ENCODE measurements at regions not wholly inside any gene's neighbourhood (a gene's known extent, or its start where the extent isn't known, plus 50 kb on each side); places are given as distances from the start of the nearest gene placed in this dataset.
"Not testable (repeated sequence)": the region's sequence is repeated elsewhere in the genome, so short reads cannot be mapped to it uniquely, and the experiment has no call there.

DNA sequence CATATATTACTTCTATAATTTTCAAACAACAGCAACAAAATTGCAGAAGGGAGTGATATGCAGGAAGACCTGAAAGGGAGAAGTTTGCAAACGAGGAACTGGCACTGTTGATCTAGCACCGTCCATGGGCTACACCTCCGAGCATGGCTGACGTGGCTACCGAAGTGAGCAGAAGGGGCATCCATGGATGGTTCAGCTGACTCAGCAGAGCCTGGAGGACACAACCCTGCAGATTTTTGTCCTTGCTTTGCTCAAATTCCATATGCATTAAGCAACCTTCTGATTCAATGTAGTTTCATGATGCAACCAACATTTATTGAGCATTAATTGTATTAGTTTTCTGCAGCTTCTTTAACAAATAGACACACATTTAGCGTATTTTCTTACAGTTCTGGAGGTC is 191.2 kb downstream of the C1orf94 start:
- DNase-seq, result no peak

- DNase-seq, result no peak
These were observed 193.2 kb downstream of the C1orf94 start for GRCh38 chr1:34369701-34370455.

GRCh38 chr1:34370748-34371147 is 194.0 kb downstream of the C1orf94 start:
- no peak for DNase-seq

GRCh38 chr1:34371179-34371578 is 194.5 kb downstream of the C1orf94 start:
- DNase-seq, result not testable (repeated sequence)

DNA sequence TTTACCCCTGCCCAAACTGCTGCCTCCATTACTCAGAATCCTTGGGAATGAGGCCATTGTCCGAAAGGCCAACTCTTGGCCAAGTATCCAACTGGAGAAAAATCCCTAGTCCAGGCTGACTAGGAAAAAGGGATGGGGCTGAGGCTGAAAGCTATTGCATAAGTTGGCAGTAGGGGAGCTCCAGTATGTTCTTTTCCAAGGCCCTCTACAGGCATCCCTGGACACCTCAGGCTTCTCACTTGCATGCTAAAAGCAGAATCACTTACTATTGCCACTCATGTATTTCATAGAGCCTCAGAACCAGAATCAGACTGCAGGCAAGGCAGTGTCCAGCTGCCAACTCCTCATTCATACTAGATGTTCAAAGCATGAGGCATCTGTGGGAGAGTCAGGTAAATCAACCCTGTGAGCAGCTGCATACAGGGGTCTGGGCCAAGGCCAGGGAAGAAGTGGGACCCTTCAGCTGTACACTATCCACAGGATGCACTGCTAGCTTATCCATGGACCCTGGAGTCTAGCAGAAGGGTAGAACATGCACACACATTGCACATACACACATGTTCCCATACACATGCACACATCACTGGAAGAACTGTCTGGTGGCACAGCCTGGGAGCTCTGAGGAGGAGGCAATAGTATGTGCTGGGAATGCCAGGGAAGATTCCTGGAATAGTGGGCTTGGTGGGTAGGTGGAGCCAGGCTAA is 195.3 kb downstream of the C1orf94 start:
- DNase-seq, result no peak

- DNase-seq, result no peak
These were observed 196.2 kb downstream of the C1orf94 start for GRCh38 chr1:34372891-34373290.

DNA sequence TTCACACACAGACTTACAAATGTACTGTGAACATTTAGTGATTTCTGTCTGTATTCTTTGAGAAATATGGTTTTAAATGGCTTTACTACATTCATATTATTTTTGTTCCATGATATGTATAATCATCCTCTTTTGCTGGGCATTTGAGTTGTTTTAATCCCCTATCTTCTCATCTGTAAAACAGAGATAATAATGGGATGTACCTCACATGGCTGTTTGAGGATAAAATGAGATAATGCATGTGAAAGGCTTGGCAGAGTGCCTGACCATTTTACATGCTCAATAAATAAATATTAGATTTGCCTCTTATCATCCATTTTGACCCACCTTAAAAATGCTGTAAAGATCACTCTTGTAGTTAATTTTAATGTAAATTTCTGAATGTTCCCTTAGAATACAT is 197.2 kb downstream of the C1orf94 start:
- no peak for DNase-seq

GRCh38 chr1:34376531-34376930 is 199.8 kb downstream of the C1orf94 start:
- no peak for DNase-seq

DNA sequence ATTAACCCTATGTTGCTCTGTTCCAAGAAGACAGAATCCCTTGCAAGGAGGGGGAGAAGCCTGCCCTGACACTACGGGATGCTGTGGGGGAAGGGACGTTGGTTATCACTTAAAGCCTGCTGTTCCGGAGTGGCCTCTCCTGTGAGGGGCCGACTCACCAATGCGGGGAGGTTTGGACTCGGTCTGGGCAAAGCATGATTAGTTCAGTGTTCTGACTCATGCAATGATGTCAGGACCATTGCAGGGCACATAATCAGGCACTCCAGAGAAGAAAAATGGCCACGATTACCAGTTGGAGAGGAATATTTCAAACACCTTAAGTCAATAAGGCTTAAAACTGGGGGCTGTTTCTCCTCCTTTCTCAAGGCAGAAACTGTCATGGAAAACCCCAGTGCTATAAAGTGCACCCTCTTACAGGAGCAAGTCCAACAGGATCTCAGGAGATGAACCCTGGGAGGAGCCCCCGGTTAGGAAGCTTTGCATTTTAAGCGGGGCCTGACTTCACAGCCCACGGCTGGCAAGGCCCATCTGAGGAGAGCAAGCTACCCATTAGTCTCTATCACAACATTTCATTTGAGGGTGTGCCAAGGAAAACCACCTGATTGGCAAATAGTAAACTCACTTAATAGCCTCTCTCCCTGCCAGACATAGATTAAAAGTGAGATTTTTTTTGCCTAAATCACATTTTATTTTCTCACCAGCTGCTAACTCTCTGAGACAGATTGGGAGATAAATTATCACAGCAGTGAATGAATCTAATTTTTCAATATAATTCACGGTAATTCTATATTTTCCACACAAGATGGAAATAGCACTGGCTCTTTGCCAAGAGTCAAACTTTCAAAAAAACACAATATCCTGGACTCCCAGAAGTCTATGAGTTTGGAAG is 202.5 kb downstream of the C1orf94 start:
- DNase-seq, result no peak

- DNase-seq, result no peak
These were observed 203.2 kb downstream of the C1orf94 start for GRCh38 chr1:34379911-34380310.

- DNase-seq, result no peak
These were observed 203.9 kb downstream of the C1orf94 start for GRCh38 chr1:34380526-34381124.

GRCh38 chr1:34389974-34390373 is 213.3 kb downstream of the C1orf94 start:
- DNase-seq, result no peak

DNA sequence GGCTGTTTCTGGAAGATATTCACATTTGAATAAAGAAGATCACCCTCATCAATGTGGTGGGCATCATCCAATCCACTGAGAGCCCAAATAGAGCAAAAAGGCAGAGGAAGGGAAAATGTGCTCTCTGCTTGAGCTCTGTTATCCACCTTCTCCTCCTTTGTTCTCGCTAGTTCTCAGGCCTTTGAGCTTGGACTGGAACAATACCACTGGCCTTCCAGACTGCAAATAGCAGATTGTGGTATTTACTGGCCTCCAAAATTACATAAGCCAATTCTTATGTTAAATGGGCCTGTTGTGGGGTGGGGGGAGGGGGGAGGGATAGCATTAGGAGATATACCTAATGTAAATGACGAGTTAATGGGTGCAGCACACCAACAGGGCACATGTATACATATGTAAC is 219.3 kb downstream of the C1orf94 start:
- no peak for DNase-seq

GRCh38 chr1:34398241-34398915 is 221.7 kb downstream of the C1orf94 start:
- no peak for DNase-seq

- no peak for DNase-seq
These were observed 222.2 kb downstream of the C1orf94 start for GRCh38 chr1:34398916-34399275.

- DNase-seq, result no peak
These were observed 224.0 kb downstream of the C1orf94 start for GRCh38 chr1:34400675-34401074.

DNA sequence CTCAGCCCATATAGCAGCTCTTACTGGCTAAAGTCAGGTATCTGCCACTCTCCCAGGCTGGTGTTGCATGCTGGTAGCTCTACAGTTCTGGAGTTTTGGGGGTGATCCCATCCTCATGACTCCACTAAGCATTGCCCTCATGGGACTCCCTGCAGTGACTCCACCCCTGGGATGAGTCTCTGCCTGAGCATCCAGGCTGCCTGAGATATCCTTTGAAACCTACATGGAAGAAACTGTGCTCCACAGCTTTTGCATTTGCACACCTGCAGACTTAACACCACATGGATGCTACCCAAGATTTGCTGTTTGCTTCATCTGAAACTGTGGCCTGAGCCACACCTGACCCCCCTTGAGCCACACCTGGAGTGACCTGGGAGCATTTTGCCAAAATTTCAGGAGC is 226.4 kb downstream of the C1orf94 start:
- no peak for DNase-seq

- DNase-seq, result no peak
These were observed 228.1 kb downstream of the C1orf94 start for GRCh38 chr1:34404804-34405203.

DNA sequence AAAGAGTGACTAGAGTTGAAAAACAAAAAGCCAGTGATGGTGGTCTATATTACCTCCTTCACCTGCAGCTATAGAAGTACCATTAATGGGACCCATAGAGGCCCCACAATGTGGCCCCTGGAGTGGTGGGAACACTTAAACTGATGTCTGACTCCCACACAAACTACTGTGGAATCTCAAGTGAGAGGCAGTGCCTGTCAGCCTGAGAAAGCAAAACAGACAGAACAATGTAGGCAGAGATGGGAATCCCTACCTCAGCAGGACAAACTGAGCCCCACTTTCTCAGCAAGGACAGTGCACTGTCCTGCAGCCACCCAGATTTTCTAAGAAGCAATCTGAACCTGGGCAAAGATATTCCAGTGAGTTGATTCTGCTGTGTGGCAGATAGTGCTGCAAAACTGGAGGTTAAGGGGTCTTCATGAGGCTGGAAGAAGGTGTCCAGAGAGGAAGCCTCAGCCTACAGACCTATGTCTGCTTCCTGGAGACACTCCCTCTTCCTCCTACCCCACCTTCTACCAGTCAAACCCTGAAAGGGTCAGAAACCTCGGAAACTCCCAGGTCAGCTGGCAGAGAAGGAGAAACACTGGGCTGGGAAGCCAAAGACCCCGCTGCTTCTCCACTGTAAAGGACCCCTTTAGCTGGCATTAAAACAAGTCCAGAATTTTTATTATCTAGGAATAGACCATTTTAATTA is 228.7 kb downstream of the C1orf94 start:
- DNase-seq, result no peak

DNA sequence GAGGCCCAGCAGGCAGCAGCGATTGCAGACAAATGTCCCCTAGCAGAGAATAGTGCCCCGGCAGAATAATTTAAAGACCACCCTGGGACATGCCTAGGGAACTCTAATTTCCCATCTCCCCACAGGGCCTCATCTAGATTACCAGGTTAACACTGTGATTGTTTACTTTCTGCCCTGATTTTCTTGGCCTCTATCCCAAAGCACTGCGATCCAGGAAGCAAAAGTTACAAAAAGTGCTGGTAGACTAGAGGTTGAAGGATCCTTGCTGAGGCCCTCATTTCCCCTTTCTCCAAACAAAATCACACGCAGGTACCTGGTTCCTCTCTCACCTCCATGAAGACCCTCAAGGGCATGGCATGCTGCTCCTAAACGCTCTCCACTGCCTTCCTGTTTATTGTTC is 229.7 kb downstream of the C1orf94 start:
- no peak for DNase-seq

Measured in anterior cingulate cortex (tissue), 58 donors.